GM23338 (cell line): ENCODE measurements at regions not wholly inside any gene's neighbourhood (a gene's known extent, or its start where the extent isn't known, plus 50 kb on each side); places are given as distances from the start of the nearest gene placed in this dataset.

ENCODE experiments used
- ATAC-seq: fragments of 200-7000 bp; cut with Tn5 transposase; 3 replicates; pipeline ENCODE4 v1.9.1; 2020
- DNase-seq: peaks from one replicate; pipeline ENCODE4 v3.0.0-alpha.2; 2015; ENCODE audit warnings: low spot score
- H2AFZ ChIP-seq: fragments of 200-600 bp; sonication (generic); 2 replicates; pipeline ENCODE4 v1.8.0; 2016; ENCODE audit warnings: antibody characterized with exemption, mild to moderate bottlenecking, moderate library complexity
- H3F3A ChIP-seq: fragments of 200-600 bp; sonication (generic); replicated peaks from 2 replicates; pipeline ENCODE4 v1.8.0; 2017; ENCODE audit warnings: antibody characterized with exemption, mixed run types, low read depth
- H3K27ac ChIP-seq: fragments of 200-600 bp; sonication (generic); 2 replicates; pipeline ENCODE4 v1.6.1; 2016; ENCODE audit warnings: low read depth
- H3K27me3 ChIP-seq: fragments of 200-600 bp; sonication (generic); 2 replicates; pipeline ENCODE4 v1.8.0; 2016; ENCODE audit warnings: mild to moderate bottlenecking, mixed run types, moderate library complexity; ENCODE audit not compliant: insufficient read depth
- H3K36me3 ChIP-seq: fragments of 200-600 bp; sonication (generic); 2 replicates; pipeline ENCODE4 v1.8.0; 2016; ENCODE audit warnings: mild to moderate bottlenecking; ENCODE audit not compliant: insufficient read depth
- H3K4me1 ChIP-seq: fragments of 200-600 bp; sonication (generic); 2 replicates; pipeline ENCODE4 v1.8.0; 2016; ENCODE audit warnings: mild to moderate bottlenecking, moderate library complexity; ENCODE audit not compliant: insufficient read depth
- H3K4me2 ChIP-seq: fragments of 200-600 bp; sonication (generic); 2 replicates; pipeline ENCODE4 v1.7.1; 2017; ENCODE audit warnings: mixed run types
- H3K4me3 ChIP-seq: fragments of 200-600 bp; sonication (generic); 2 replicates; pipeline ENCODE4 v1.6.1; 2016; ENCODE audit warnings: mixed run types
- H3K79me2 ChIP-seq: fragments of 200-600 bp; sonication (generic); replicated peaks from 2 replicates; pipeline ENCODE4 v1.8.0; 2017; ENCODE audit warnings: mild to moderate bottlenecking; ENCODE audit not compliant: insufficient read depth
- H3K9me2 ChIP-seq: fragments of 200-600 bp; sonication (generic); 2 replicates; pipeline ENCODE4 v1.8.0; 2017; ENCODE audit not compliant: insufficient read depth
- H4K20me1 ChIP-seq: fragments of 200-600 bp; sonication (generic); replicated peaks from 2 replicates; pipeline ENCODE4 v1.8.0; 2017; ENCODE audit warnings: mild to moderate bottlenecking; ENCODE audit not compliant: insufficient read depth
- H3K27ac Mint-ChIP-seq: 2 replicates; pipeline ENCODE4 v1.8.0; 2020; ENCODE audit warnings: inconsistent platforms, mild to moderate bottlenecking, moderate library complexity, mixed read lengths
- H3K27me3 Mint-ChIP-seq: 3 replicates; pipeline ENCODE4 v1.8.0; 2022; ENCODE audit warnings: low read depth, mild to moderate bottlenecking, moderate library complexity, mixed read lengths, inconsistent platforms; ENCODE audit not compliant: insufficient read depth, poor library complexity
- H3K36me3 Mint-ChIP-seq: 3 replicates; pipeline ENCODE4 v1.8.0; 2021; ENCODE audit warnings: low read depth, mild to moderate bottlenecking, inconsistent platforms, moderate library complexity, mixed read lengths
- H3K4me1 Mint-ChIP-seq: 3 replicates; pipeline ENCODE4 v1.8.0; 2020; ENCODE audit warnings: mild to moderate bottlenecking, inconsistent platforms, mixed read lengths
- H3K4me3 Mint-ChIP-seq: 3 replicates; pipeline ENCODE4 v1.8.0; 2021; ENCODE audit warnings: moderate library complexity, mild to moderate bottlenecking, inconsistent platforms, mixed read lengths
- H3K9me3 Mint-ChIP-seq: 3 replicates; pipeline ENCODE4 v1.8.0; 2020; ENCODE audit warnings: moderate library complexity, mild to moderate bottlenecking, inconsistent platforms, mixed read lengths
- CREB1 ChIP-seq: fragments of 250-450 bp; sonication (Bioruptor Pico); IDR thresholded peaks from 2 replicates; pipeline ENCODE4 v1.5.0; 2020; ENCODE audit warnings: low read depth, mild to moderate bottlenecking, moderate library complexity
- EZH2 ChIP-seq: fragments of 200-600 bp; sonication (generic); IDR thresholded peaks from one replicate; pipeline ENCODE4 v1.8.0; 2017; ENCODE audit warnings: antibody characterized with exemption, mild to moderate bottlenecking, low read depth; ENCODE audit not compliant: unreplicated experiment
- EZH2phosphoT487 ChIP-seq: fragments of 200-600 bp; sonication (generic); IDR thresholded peaks from one replicate; pipeline ENCODE4 v1.8.1; 2018; ENCODE audit warnings: antibody characterized with exemption; ENCODE audit not compliant: unreplicated experiment
- JUNB ChIP-seq: IDR thresholded peaks from one replicate; pipeline ENCODE4 v1.6.1; 2016; ENCODE audit warnings: antibody characterized with exemption; ENCODE audit not compliant: unreplicated experiment
- NANOG ChIP-seq: IDR thresholded peaks from 2 replicates; pipeline ENCODE4 v1.6.1; 2016; ENCODE audit warnings: antibody characterized with exemption, borderline replicate concordance
- POLR2AphosphoS5 ChIP-seq: IDR thresholded peaks from 2 replicates; pipeline ENCODE4 v1.6.1; 2016; ENCODE audit warnings: antibody characterized with exemption, low read depth
- STAT1 ChIP-seq: IDR thresholded peaks from one replicate; pipeline ENCODE4 v1.6.1; 2016; ENCODE audit warnings: antibody characterized with exemption; ENCODE audit not compliant: unreplicated experiment
- ZNF114 ChIP-seq: fragments of 250-450 bp; sonication (Bioruptor Pico); IDR thresholded peaks from 2 replicates; pipeline ENCODE4 v1.5.0; 2020; ENCODE audit warnings: mild to moderate bottlenecking, moderate library complexity
- ZNF331 ChIP-seq: fragments of 250-450 bp; sonication (Bioruptor Pico); IDR thresholded peaks from 2 replicates; pipeline ENCODE4 v1.5.0; 2020; ENCODE audit warnings: low read depth, mild to moderate bottlenecking, moderate library complexity
- TF ChIP-seq, protein P1 (sequence below): IDR thresholded peaks from one replicate; pipeline ENCODE4 v1.6.1; 2018; ENCODE audit warnings: antibody characterized with exemption; ENCODE audit not compliant: unreplicated experiment
- TF ChIP-seq, protein P2 (sequence below), 2 experiments: fragments of 200-600 bp in 1 of 2; sonication (generic) in 1 of 2; conservative IDR thresholded peaks; 2 replicates each; pipeline versions ENCODE4 v1.5.1 to v1.6.1; 2016 to 2017; ENCODE audit warnings: antibody characterized with exemption in 2 of 2, low read depth in 2 of 2, mild to moderate bottlenecking in 2 of 2, moderate library complexity in 1 of 2

DNA sequence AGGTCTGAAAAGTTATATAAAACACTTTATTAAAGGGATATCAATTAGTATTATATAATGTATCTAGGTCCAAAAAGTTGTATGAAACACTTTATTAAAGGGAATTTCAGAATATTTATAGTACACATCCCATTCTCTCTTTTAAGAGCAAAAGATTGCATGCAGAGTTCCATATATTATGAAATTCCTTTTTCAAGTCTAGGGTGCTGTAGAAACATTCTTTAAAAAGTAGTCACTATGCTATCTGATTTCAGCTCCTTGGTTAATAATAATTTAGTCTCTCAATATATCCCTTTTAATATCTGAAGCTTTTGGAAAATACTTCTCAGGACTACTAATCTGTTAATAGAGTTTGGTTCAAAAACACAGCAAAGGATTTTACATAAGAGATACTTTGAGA lies 1496.1 kb upstream of the C9orf72 start (continued):
- no peak for TF ChIP-seq ZNF331 (CRISPR knock-in tag)
- no peak for TF ChIP-seq STAT1

DNA sequence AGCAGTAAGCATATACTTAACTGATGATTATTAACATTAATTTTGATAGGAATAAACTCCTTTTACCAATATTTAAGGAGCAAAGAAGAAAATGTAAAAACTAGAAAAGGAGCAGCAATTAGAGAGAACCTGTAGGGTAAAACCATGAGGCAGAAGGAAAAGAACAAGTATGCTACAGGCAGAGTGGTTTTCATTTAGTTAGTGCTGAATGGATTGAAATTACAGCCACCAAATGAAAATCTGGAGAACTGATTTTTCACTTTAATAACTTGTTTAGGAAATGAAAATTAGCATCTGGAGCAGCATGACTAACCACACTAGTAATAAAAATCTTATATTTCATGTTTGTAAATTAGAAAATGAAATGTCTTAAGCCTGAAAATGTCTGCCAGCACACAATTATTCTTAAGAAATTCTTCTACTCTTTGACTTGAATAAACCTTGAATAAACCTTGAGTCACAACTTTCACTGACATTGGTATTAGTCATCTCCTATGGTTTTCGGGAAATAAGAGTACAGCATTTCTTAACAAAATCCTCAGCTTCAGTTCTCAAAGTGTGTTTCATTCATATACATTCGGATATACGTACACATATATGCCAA lies 1504.9 kb upstream of the C9orf72 start:
- H3K27me3 ChIP-seq, result no peaks in the 10 kb centered on the region
- H3K27ac ChIP-seq, result no peak overlapping the region
- no peak for ATAC-seq
- no peaks in the 10 kb centered on the region for H3K9me2 ChIP-seq
- peak overlapping the region; percentile 48; the same call in 1 of the 2 replicates for H3K27ac Mint-ChIP-seq
- H3K4me3 ChIP-seq, result no peak overlapping the region
- H3K4me3 Mint-ChIP-seq, result no peak overlapping the region
- H3K36me3 Mint-ChIP-seq, result no peaks in the 10 kb centered on the region
- H4K20me1 ChIP-seq, result no peaks in the 10 kb centered on the region
- DNase-seq, result no peak
- H3K79me2 ChIP-seq, result no peaks in the 10 kb centered on the region
- H3K9me3 Mint-ChIP-seq, result peaks cover 3% of the 10 kb centered on the region; the same call in 1 of the 3 replicates
- peaks cover 2% of the 10 kb centered on the region; the same call in 1 of the 3 replicates for H3K4me1 Mint-ChIP-seq
- H3K4me1 ChIP-seq, result no peaks in the 10 kb centered on the region
- H3K27me3 Mint-ChIP-seq, result no peaks in the 10 kb centered on the region
- no peaks in the 10 kb centered on the region for H3F3A ChIP-seq
- no peaks in the 10 kb centered on the region for H3K36me3 ChIP-seq
- TF ChIP-seq ZNF114 (CRISPR knock-in tag) (no peak), NANOG (no peak), EZH2phosphoT487 (no peak), JUNB (no peak), EZH2 (no peak), CREB1 (CRISPR knock-in tag) (no peak), POLR2AphosphoS5 (no peak)
- TF ChIP-seq, protein P1, sequence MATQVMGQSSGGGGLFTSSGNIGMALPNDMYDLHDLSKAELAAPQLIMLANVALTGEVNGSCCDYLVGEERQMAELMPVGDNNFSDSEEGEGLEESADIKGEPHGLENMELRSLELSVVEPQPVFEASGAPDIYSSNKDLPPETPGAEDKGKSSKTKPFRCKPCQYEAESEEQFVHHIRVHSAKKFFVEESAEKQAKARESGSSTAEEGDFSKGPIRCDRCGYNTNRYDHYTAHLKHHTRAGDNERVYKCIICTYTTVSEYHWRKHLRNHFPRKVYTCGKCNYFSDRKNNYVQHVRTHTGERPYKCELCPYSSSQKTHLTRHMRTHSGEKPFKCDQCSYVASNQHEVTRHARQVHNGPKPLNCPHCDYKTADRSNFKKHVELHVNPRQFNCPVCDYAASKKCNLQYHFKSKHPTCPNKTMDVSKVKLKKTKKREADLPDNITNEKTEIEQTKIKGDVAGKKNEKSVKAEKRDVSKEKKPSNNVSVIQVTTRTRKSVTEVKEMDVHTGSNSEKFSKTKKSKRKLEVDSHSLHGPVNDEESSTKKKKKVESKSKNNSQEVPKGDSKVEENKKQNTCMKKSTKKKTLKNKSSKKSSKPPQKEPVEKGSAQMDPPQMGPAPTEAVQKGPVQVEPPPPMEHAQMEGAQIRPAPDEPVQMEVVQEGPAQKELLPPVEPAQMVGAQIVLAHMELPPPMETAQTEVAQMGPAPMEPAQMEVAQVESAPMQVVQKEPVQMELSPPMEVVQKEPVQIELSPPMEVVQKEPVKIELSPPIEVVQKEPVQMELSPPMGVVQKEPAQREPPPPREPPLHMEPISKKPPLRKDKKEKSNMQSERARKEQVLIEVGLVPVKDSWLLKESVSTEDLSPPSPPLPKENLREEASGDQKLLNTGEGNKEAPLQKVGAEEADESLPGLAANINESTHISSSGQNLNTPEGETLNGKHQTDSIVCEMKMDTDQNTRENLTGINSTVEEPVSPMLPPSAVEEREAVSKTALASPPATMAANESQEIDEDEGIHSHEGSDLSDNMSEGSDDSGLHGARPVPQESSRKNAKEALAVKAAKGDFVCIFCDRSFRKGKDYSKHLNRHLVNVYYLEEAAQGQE, result no peak
- TF ChIP-seq, protein P2, sequence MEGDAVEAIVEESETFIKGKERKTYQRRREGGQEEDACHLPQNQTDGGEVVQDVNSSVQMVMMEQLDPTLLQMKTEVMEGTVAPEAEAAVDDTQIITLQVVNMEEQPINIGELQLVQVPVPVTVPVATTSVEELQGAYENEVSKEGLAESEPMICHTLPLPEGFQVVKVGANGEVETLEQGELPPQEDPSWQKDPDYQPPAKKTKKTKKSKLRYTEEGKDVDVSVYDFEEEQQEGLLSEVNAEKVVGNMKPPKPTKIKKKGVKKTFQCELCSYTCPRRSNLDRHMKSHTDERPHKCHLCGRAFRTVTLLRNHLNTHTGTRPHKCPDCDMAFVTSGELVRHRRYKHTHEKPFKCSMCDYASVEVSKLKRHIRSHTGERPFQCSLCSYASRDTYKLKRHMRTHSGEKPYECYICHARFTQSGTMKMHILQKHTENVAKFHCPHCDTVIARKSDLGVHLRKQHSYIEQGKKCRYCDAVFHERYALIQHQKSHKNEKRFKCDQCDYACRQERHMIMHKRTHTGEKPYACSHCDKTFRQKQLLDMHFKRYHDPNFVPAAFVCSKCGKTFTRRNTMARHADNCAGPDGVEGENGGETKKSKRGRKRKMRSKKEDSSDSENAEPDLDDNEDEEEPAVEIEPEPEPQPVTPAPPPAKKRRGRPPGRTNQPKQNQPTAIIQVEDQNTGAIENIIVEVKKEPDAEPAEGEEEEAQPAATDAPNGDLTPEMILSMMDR (conservative IDR thresholded peaks at IDR 0.05; ENCODE audit: low read depth in 2 of 2), result no peak
- no peak overlapping the region for H2AFZ ChIP-seq
- no peak overlapping the region for H3K4me2 ChIP-seq
